ENCODE measurements at regions not wholly inside any gene's neighbourhood (a gene's known extent, or its start where the extent isn't known, plus 50 kb on each side); places are given as distances from the start of the nearest gene placed in this dataset.

DNA sequence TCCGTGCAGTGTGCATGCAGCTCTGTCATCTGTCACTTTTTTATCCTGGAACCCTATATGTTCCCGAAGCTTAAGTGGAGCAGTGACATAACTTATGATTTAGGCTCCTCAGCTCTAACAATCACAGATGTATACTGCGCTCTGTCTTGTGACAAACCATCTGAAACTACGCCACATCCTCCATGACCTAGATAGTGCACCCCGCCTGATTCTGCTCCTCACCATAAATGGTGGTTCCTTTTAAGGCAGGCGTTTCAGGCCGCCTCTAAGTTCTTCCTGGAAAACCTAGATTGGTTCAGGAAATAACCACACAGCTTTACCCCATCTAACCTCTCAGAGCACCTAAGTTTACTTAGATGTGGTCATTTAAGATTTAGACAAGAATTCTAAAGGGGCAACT lies 372.0 kb downstream of the CDH10 start:
- DNase-seq, result no peak

DNA sequence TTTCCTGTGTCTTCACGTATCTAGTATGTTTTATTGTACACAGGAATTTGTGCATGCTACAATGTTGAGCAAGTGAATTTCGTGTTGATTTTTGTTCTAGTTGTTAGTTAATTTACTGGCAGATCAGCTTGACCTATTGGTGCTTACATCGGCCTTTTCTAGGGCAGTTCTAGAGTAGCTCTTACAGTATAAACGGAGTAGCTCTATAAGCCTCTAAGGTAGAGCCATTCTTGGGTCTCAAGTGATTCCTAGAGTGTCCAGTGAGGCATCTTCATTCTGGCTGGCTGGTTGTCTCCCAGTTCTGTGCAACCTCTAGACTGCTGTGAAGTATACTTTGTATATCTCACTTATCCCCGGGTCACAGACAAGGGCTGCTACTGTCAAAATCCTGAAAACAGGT lies 364.6 kb downstream of the CDH10 start:
- DNase-seq, result no peak

GRCh38 chr5:24281818-24282217 lies 363.0 kb downstream of the CDH10 start:
- no peak for DNase-seq

DNA sequence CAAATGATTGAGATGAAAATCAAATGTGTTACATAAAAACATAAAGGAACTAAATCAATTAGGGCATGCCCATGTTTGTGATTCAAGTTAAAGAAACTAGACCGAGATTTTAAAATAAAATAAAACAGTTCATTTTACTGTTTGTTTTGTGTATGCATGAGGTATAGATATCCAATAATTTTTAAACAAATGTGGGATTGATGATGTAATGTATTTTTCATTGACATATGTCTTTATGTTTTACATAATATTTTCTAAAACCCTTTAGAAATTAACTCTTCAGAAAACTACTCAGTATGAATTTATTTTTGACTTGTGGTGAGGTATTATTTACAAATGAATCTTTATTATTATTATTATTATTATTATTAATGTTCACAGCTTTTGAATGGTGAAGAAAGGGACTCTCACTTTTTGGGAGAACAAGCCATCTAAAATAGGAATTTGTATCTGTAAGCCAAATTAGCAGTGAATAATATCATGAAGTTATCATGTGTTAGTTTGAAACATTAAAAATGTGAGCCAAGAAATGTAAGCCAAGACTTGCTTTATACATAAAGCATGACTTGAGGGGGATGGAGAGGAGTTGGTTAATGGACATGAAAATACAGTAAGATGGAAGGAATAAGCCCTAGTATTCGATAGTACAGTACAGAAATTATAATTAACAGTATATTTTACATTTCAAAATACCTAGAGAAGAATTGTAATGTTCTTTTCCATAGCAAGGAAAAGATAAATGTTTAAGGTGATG lies 355.0 kb downstream of the CDH10 start:
- DNase-seq, result no peak

DNA sequence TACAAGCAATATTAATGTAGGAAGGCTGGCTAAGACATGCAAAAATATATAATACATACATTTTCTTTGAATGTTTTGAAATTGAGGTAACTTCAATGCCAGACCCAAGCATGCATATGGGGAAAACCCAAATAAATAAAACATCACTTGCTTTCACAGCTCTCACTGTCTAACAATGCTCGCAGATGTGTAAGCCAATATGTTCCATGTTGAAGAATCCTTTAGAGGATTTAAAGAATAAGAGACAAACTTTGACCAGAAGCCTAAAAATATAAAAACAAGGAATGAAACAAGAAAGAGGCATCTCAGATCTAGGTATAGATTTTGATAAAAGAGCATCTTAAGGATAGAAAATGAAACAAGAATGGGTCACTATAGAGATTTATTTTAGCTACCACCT lies 354.2 kb downstream of the CDH10 start:
- DNase-seq, result no peak

DNA sequence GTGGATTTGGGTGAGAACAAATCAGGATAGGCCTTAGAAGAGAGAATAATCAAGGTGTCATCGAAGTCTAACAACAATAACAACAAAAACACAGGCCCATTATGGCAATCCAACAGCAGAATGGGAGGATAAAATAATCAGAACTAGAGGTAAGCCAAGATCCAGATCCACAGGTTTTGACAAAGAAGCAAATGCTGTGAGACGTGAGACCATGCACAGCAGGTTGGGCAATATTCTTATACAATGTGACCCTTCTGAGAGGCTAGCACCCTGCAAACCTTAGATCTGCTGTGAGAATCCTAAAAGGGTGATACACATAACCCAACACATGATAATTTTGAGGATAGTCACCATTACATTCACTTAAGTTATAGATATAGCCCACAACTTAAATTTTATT lies 352.9 kb downstream of the CDH10 start:
- no peak for DNase-seq

DNA sequence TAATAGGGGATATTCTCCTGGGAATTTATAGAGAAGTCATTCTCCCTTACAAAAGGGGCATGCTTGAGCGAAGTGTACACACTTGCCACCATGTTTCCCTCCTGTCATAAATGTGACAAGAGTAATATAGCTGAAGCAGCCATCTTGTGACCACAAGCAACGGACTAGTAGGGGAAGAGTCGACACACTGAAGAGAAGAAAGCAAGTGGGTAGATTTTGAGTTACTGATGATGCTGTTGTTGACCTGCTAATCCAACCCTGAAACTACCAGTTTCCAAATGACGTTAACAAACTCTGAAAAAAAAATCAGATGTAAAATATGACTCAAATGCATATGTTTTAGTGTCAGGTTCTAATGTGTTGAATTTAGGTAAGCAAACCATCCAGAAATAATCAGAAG lies 350.4 kb downstream of the CDH10 start:
- no peak for DNase-seq

DNA sequence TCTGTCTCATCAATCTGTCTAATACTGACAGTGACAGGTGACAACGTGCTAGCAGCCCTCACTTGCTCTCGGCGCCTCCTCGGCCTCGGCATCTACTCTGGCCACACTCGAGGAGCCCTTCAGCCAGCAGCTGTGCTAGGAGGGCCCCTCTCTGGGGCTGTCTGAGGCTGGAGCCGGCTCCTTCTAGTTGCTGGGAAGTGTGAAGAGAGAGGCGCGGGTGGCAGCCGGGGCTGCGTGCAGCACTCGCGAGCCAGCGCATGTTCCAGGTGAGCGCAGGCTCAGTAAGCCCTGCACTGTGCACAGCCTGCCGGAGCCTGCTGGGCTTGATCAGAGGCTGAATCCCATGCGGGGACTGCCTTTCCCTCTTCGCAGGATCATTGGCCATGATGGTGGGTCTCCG lies 330.7 kb downstream of the CDH10 start:
- DNase-seq, result no peak

DNA sequence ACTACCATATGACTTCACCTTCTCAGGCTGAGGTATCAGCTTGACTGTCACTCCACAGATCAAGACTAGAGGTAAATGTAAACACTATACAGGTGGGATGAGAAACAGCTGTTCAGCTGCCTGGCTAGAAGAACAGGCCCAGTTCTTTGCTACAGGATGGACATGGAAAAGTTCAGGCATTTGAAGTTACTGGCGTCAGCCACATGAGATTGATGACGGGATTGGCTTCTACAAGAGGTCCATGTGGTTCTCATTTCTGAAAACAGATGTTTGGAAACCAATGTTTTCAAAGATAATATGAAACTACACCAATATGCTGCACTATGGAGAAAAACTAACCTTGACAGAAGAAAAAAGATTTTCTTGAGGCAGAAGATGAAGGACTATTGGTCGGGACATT lies 324.1 kb downstream of the CDH10 start:
- no peak for DNase-seq

- DNase-seq, result no peak
Measured at GRCh38 chr5:24325306-24325832, 319.4 kb downstream of the CDH10 start.

- DNase-seq, result no peak
Measured at GRCh38 chr5:24331531-24331930, 313.2 kb downstream of the CDH10 start.

DNA sequence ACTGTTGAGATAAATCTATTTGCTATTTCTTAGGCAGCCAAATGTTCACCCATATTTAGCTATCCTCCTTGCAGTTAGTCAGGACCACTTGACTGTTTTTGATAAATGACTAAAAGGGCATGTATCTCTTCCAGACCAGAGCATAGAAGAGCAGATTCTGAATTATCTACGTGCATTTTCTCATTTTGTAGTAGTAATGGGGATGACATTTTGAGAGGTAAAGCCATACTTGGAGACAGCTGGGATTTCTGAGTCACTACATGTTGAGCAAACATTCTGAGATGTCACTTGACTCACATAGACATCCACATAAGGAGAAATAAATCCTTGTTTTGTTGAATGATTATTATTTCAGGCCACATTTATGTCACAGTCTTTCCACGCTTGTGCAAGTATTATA lies 297.6 kb downstream of the CDH10 start:
- DNase-seq, result no peak

DNA sequence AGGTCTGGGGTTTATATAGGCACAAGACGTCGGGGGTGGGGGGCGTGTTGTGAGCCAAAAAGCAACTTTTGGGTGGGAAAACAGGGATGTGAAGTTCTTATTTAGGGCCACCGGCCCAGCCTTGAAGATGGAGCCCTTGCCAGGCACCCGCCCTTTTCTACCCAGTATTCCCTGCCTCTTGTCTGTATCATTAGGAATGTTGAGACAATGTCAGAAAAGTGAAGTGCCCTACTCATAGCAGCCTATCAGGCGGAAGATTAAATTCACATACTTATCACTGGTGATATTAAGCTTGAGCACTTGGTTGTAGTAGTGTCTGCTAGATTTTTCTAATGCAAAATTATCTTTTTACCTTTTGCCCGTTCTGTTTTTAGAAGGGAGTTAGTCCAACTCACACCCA lies 293.5 kb downstream of the CDH10 start:
- no peak for DNase-seq

DNA sequence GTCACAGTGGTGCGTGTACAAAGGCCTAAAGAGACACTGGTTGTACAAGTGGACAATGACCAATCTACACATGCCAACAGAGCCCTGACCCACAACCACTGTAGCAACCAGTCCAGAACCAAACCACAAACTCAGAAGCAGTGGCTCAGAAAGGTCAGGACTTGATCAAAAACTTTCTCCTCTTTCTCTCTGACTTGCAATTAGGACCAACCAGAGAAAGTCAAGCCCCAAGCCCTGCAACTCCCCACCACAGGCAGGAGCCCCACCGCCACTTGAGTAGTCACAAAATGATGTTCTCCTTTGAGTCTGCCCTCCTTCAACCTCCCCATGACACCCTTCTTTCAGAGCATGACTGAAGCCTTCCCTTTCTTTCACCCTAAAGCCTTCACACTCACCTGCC lies 291.8 kb downstream of the CDH10 start:
- DNase-seq, result no peak

GRCh38 chr5:24353611-24354010 lies 291.2 kb downstream of the CDH10 start:
- DNase-seq, result no peak

GRCh38 chr5:24363789-24364481 lies 280.8 kb downstream of the CDH10 start:
- DNase-seq, result no peak

GRCh38 chr5:24364711-24365110 lies 280.1 kb downstream of the CDH10 start:
- DNase-seq, result no peak

DNA sequence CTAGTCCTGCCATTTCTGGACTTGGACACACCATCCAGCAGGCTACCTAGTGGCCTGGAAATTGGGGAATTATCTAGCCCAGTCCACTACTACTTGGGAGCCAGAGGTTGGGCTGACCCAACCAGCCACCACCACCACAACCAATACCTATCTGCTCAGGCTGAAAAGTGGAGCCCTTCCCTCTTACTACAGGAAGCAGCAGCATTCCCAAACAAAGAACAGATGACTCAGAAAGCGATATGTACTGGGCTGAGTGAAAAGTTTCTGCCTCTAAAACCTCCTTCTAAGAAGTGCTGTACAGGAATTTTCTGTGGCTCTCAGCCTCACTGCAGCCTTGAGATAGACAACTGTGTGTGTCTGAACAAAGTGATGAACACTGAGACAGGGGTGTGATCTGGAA lies 279.4 kb downstream of the CDH10 start:
- no peak for DNase-seq

DNA sequence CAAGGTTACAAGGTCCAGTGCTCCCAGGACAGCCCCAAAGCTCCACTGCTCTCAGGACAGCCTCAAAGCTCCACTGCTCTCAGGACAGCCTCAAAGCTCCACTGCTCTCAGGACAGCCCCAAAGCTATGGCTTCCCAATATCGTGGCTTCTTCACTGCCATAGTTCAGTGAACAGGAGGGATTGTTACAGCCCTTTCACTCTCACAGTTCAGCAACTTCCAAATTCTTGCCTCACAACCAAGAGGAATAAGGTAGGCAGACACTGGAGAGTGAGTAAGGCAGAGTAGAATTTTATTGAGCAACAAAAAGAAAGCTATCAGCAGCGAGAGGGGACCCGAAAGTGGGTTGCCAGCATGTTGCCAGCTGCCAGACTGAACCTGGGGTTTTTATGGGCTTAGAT lies 277.6 kb downstream of the CDH10 start:
- DNase-seq, result no peak

- no peak for DNase-seq
Measured at GRCh38 chr5:24368115-24368514, 276.7 kb downstream of the CDH10 start.

- no peak for DNase-seq
Measured at GRCh38 chr5:24376210-24376609, 268.6 kb downstream of the CDH10 start.

DNA sequence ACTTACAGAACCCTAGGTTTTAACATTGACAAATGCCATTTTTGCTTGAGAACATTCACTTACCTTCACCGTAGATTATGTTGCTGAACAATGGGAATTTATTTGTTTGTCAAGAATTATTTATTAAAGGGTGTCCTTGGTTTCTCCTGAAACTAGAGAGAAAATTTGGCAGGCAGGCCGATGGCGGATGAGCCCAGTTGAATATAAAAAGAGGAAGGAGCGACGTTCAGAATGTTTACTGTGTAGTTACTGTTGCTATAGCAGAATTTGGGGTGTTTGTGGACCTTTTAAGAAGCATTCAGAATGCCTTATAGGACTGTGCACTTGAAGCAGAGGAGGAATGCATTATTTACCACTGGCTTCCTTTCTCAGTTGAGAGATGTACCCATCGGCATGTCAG lies 268.2 kb downstream of the CDH10 start:
- DNase-seq, result no peak

DNA sequence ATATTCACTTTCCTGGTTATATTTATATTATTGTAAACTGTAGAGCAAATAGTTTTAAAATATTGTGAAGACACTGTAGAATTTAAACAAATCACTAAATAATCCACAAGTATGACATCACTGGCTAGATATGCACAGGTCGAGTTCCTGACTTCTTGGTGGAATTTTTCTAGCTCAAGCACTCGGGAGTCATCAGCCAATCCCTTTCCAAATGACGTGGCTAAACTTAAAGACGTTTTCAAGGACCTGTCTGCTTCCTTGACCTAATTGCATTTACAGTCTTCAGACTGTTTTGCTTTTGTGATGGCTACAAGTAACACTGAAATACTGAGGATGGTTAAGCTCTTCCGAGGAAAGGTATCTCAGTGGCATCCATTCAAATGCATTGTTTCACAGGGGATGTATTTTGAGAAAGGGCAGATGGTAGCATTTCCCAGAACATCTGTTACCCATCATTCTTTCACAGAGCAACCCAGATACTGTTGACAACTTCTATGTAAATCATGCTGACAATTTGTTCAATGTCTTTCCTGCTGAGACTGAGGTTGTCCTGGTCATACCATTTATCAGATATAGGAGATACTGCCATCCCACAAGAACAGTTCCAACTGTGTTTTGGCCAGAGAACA lies 262.8 kb downstream of the CDH10 start:
- no peak for DNase-seq

- no peak for DNase-seq
Measured at GRCh38 chr5:24385070-24385469, 259.7 kb downstream of the CDH10 start.

Measured in inflammatory macrophage treated with lipopolysaccharide for 1 hour (primary cell).